Thyroid gland (tissue), 4 donors: ENCODE measurements at regions not wholly inside any gene's neighbourhood (a gene's known extent, or its start where the extent isn't known, plus 50 kb on each side); places are given as distances from the start of the nearest gene placed in this dataset.

Experiments
- DNase-seq, 2 donors: peaks; one replicate each; pipeline ENCODE4 v3.0.0-alpha.2; 2019
- H3K27ac ChIP-seq, 3 donors: fragments of 200-600 bp; sonication (generic); 1 replicate in 2 of 3; 2 replicates in 1 of 3; pipeline ENCODE4 v1.5.1; 2016 to 2019; ENCODE audit warnings: mild to moderate bottlenecking in 1 of 3, moderate library complexity in 1 of 3
- H3K27me3 ChIP-seq: fragments of 200-600 bp; sonication (generic); one replicate; pipeline ENCODE4 v1.5.1; 2019
- H3K36me3 ChIP-seq, 2 donors: fragments of 200-600 bp; sonication (generic); one replicate each; pipeline ENCODE4 v1.5.1; 2016 to 2019
- H3K4me1 ChIP-seq, 2 donors: fragments of 200-600 bp; sonication (generic); one replicate each; pipeline ENCODE4 v1.5.1; 2017 to 2019
- H3K4me3 ChIP-seq, 3 donors: fragments of 200-600 bp; sonication (generic); replicated peaks in 1 of 3; 1 replicate in 2 of 3; 2 replicates in 1 of 3; pipeline ENCODE4 v1.5.1; 2016; ENCODE audit warnings: mild to moderate bottlenecking in 1 of 3
- H3K9me3 ChIP-seq: fragments of 200-600 bp; sonication (generic); one replicate; pipeline ENCODE4 v1.5.1; 2017
- POLR2A ChIP-seq, 2 donors: fragments of 450-650 bp; IDR thresholded peaks; one replicate each; pipeline ENCODE4 v1.6.1; 2017; ENCODE audit warnings: antibody characterized with exemption in 2 of 2, mild to moderate bottlenecking in 2 of 2, moderate library complexity in 1 of 2
- WGBS, 2 donors: methylation state at CpG; one replicate each; pipeline ENCODE4 v1.1.5; 2017; 5-methylcytosine and 5-hydroxymethylcytosine counted together
- intact Hi-C: fragments of 100-400 bp; cut with DNase I; formaldehyde crosslinking; loops from one replicate; pipeline ENCODE4 v1.15.1; 2023
- TF ChIP-seq, protein P1 (sequence below), 6 experiments: fragments of 200-600 bp in 3 of 6; fragments of 450-650 bp in 3 of 6; sonication (generic) in 3 of 6; IDR thresholded peaks; one replicate each; pipeline ENCODE4 v1.5.1; 2016 to 2019; ENCODE audit warnings: antibody characterized with exemption in 6 of 6, mild to moderate bottlenecking in 2 of 6, inconsistent platforms in 1 of 6, moderate library complexity in 1 of 6

- intact Hi-C loops: no loop called here
- H3K27me3 ChIP-seq: no peaks in the 10 kb centered on the region
- DNase-seq: no peak
- TF ChIP-seq, protein P1, sequence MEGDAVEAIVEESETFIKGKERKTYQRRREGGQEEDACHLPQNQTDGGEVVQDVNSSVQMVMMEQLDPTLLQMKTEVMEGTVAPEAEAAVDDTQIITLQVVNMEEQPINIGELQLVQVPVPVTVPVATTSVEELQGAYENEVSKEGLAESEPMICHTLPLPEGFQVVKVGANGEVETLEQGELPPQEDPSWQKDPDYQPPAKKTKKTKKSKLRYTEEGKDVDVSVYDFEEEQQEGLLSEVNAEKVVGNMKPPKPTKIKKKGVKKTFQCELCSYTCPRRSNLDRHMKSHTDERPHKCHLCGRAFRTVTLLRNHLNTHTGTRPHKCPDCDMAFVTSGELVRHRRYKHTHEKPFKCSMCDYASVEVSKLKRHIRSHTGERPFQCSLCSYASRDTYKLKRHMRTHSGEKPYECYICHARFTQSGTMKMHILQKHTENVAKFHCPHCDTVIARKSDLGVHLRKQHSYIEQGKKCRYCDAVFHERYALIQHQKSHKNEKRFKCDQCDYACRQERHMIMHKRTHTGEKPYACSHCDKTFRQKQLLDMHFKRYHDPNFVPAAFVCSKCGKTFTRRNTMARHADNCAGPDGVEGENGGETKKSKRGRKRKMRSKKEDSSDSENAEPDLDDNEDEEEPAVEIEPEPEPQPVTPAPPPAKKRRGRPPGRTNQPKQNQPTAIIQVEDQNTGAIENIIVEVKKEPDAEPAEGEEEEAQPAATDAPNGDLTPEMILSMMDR (IDR thresholded peaks at IDR 0.05): no peak
- no peak for TF ChIP-seq POLR2A (IDR thresholded peaks at IDR 0.05)
- H3K4me1 ChIP-seq: no peaks in the 10 kb centered on the region
- no peaks in the 10 kb centered on the region for H3K9me3 ChIP-seq
- no peak overlapping the region for H3K4me3 ChIP-seq
- no peaks in the 10 kb centered on the region for H3K36me3 ChIP-seq
- WGBS, 2 donors: 83 to 86% methylated on average over 2 of the region's 2 CpGs
- no peak overlapping the region for H3K27ac ChIP-seq
These were observed 412.6 kb upstream of the FAM98A start for GRCh38 chr2:34011684-34012083.

DNA sequence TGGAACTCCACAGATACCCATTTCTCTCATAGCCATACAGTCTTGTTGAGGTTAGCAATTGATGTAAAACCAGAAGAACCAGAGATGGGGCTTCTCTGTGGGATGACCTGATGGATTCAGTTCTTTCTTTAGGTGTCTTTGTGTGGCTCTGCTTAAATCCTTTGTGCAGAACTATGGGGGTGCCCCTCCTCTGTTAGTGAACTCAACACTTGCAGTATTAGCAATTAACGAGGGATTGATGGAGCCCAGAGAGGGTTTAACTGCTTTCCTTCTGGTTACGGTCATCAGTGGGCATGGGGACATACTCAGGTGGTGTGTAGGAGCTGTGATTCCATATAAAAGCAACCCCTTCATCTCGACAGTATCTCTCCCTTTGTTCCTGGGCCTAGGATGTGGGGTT, 406.8 kb upstream of the FAM98A start:
- intact Hi-C loops: no loop called here
- Histone ChIP-seq H3K27me3 (no peaks in the 10 kb centered on the region), H3K4me1 (no peaks in the 10 kb centered on the region)

GRCh38 chr2:34004936-34005335, 405.8 kb upstream of the FAM98A start:
- intact Hi-C loops: no loop called here
- 76 to 81% methylated on average over 6 of the region's 6 CpGs for WGBS, 2 donors
- no peaks in the 10 kb centered on the region for H3K27me3 ChIP-seq

More for the DNA sequence above, 406.8 kb upstream of the FAM98A start:
- no peak for TF ChIP-seq POLR2A (IDR thresholded peaks at IDR 0.05)
- TF ChIP-seq, protein P1 (IDR thresholded peaks at IDR 0.05): no peak
- 76 to 87% methylated on average over 3 of the region's 3 CpGs for WGBS, 2 donors
- no peaks in the 10 kb centered on the region for H3K9me3 ChIP-seq
- H3K4me3 ChIP-seq: no peak overlapping the region
- H3K27ac ChIP-seq: no peak overlapping the region
- no peak for DNase-seq
- H3K36me3 ChIP-seq: no peaks in the 10 kb centered on the region

DNA sequence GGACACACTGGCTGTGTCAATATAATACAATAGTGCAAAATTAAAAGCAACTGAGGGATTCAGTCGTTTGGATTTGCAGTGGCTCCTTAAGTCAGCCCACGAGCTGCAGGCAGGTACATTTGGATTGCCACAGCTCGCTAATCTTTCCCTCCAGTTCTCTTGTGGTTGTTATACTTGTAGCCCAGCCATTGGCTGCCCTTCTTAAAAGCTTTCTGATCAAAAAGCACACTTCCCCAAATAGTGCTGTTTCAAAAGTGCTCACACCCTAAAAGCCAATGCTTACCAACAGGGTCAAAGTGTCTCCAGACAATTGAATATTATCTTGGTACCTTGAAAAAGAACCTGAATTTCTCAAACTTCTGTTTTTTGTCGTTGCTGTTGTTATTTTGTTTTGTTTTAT, 404.7 kb upstream of the FAM98A start:
- H3K27ac ChIP-seq: no peak overlapping the region

More at GRCh38 chr2:34004936-34005335, 405.8 kb upstream of the FAM98A start:
- TF ChIP-seq, protein P1 (IDR thresholded peaks at IDR 0.05): no peak
- TF ChIP-seq POLR2A (IDR thresholded peaks at IDR 0.05): no peak
- no peak overlapping the region for H3K27ac ChIP-seq
- H3K9me3 ChIP-seq: no peaks in the 10 kb centered on the region
- no peaks in the 10 kb centered on the region for H3K4me1 ChIP-seq
- H3K4me3 ChIP-seq: no peak overlapping the region
- no peak for DNase-seq
- H3K36me3 ChIP-seq: no peaks in the 10 kb centered on the region

GRCh38 chr2:34001557-34001956, 402.5 kb upstream of the FAM98A start:
- H3K27me3 ChIP-seq: no peaks in the 10 kb centered on the region
- H3K4me3 ChIP-seq: no peak overlapping the region
- H3K36me3 ChIP-seq: no peaks in the 10 kb centered on the region
- no peak for DNase-seq
- H3K9me3 ChIP-seq: no peaks in the 10 kb centered on the region
- 75 to 78% methylated on average over 2 of the region's 2 CpGs for WGBS, 2 donors
- intact Hi-C loops: no loop called here
- no peak overlapping the region for H3K27ac ChIP-seq
- no peaks in the 10 kb centered on the region for H3K4me1 ChIP-seq
- TF ChIP-seq POLR2A (IDR thresholded peaks at IDR 0.05): no peak
- TF ChIP-seq, protein P1 (IDR thresholded peaks at IDR 0.05): no peak

More for the DNA sequence above, 404.7 kb upstream of the FAM98A start:
- WGBS, 2 donors: 53% methylated on average over 4 of the region's 4 CpGs
- no peaks in the 10 kb centered on the region for H3K4me1 ChIP-seq
- DNase-seq: no peak
- TF ChIP-seq POLR2A (IDR thresholded peaks at IDR 0.05): no peak
- TF ChIP-seq, protein P1 (IDR thresholded peaks at IDR 0.05): no peak
- intact Hi-C loops: no loop called here
- H3K36me3 ChIP-seq: no peaks in the 10 kb centered on the region
- no peaks in the 10 kb centered on the region for H3K27me3 ChIP-seq
- H3K4me3 ChIP-seq: no peak overlapping the region
- H3K9me3 ChIP-seq: no peaks in the 10 kb centered on the region
